K562 (cell line): ENCODE measurements at regions not wholly inside any gene's neighbourhood (a gene's known extent, or its start where the extent isn't known, plus 50 kb on each side); places are given as distances from the start of the nearest gene placed in this dataset.
A peak's percentile ranks its signal among the peaks of the same experiment; 100 is the strongest.

Experiments used
- BRF1 ChIP-seq: IDR thresholded peaks from 3 replicates; pipeline ENCODE4 v1.6.1; 2011; ENCODE audit warnings: borderline replicate concordance, mild to moderate bottlenecking; ENCODE audit not compliant: insufficient read length; ENCODE audit errors: extremely low read depth
- CC2D1A ChIP-seq: fragments of 450-650 bp; IDR thresholded peaks from 2 replicates; pipeline ENCODE4 v1.6.1; 2017; ENCODE audit warnings: mild to moderate bottlenecking
- FOSL1 ChIP-seq: fragments of 200-800 bp; sonication (Bioruptor generic); conservative IDR thresholded peaks from 2 replicates; pipeline ENCODE4 v1.6.1; 2016; ENCODE audit warnings: missing genetic modification characterization, missing compliant biosample characterization
- SMARCC2 ChIP-seq: fragments of 450-650 bp; IDR thresholded peaks from 2 replicates; pipeline ENCODE4 v1.6.1; 2017; ENCODE audit warnings: antibody characterized with exemption, moderate library complexity, mild to moderate bottlenecking, low read depth
- ZNF175 ChIP-seq: fragments of 200-800 bp; sonication (Bioruptor generic); IDR thresholded peaks from 2 replicates; pipeline ENCODE4 v1.6.1; 2016; ENCODE audit warnings: low read depth, mild to moderate bottlenecking, missing genetic modification characterization, missing compliant biosample characterization
- ZNF316 ChIP-seq: fragments of 450-650 bp; IDR thresholded peaks from 2 replicates; pipeline ENCODE4 v1.6.1; 2016
- TF ChIP-seq, protein P1 (sequence below): fragments of 450-650 bp; IDR thresholded peaks from 2 replicates; pipeline ENCODE4 v1.6.1; 2016; ENCODE audit warnings: borderline replicate concordance
- TF ChIP-seq, protein P2 (sequence below): fragments of 450-650 bp; formaldehyde crosslinking; IDR thresholded peaks from 2 replicates; pipeline ENCODE4 v1.4.0; 2020; ENCODE audit warnings: mild to moderate bottlenecking, moderate library complexity

DNA sequence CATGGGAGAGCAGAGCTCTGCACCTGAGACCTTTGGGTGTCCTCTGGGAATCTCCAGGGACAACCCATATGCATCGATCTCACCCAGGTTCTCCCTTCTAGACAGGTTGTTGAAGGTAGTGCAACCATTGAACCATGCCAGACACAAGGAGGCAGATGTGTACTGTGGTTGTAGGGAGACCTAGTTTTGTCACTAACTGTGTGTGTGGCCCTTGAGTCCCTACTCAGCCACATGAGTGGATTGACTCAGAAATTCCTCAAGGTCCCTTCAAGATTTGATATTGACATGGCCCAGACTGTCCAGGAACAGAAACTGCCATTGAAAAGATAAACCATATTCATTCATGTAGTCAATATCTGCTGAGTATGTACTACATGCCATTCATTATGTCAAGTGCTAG lies 396.4 kb upstream of the CCL2 start (continued):
- no peak for TF ChIP-seq BRF1
- TF ChIP-seq SMARCC2, result no peak
- peak; percentile 50; the same call in 1 of the 2 replicates for TF ChIP-seq ZNF316
- TF ChIP-seq, protein P1, sequence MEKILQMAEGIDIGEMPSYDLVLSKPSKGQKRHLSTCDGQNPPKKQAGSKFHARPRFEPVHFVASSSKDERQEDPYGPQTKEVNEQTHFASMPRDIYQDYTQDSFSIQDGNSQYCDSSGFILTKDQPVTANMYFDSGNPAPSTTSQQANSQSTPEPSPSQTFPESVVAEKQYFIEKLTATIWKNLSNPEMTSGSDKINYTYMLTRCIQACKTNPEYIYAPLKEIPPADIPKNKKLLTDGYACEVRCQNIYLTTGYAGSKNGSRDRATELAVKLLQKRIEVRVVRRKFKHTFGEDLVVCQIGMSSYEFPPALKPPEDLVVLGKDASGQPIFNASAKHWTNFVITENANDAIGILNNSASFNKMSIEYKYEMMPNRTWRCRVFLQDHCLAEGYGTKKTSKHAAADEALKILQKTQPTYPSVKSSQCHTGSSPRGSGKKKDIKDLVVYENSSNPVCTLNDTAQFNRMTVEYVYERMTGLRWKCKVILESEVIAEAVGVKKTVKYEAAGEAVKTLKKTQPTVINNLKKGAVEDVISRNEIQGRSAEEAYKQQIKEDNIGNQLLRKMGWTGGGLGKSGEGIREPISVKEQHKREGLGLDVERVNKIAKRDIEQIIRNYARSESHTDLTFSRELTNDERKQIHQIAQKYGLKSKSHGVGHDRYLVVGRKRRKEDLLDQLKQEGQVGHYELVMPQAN, result no peak
- TF ChIP-seq, protein P2, sequence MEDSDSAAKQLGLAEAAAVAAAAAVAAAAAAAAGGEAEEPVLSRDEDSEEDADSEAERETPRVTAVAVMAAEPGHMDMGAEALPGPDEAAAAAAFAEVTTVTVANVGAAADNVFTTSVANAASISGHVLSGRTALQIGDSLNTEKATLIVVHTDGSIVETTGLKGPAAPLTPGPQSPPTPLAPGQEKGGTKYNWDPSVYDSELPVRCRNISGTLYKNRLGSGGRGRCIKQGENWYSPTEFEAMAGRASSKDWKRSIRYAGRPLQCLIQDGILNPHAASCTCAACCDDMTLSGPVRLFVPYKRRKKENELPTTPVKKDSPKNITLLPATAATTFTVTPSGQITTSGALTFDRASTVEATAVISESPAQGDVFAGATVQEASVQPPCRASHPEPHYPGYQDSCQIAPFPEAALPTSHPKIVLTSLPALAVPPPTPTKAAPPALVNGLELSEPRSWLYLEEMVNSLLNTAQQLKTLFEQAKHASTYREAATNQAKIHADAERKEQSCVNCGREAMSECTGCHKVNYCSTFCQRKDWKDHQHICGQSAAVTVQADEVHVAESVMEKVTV (CRISPR knock-in tag), result peak; percentile 63; the same call in 1 of the 2 replicates
- no peak for TF ChIP-seq ZNF175 (CRISPR knock-in tag)
- peak; percentile 64 for TF ChIP-seq FOSL1 (tag)
- peak; percentile 41; the same call in 1 of the 2 replicates for TF ChIP-seq CC2D1A
